GM12878 (cell line): ENCODE measurements at regions not wholly inside any gene's neighbourhood (a gene's known extent, or its start where the extent isn't known, plus 50 kb on each side); places are given as distances from the start of the nearest gene placed in this dataset.

Source experiments
- ATAC-seq: fragments of 200-7000 bp; cut with Tn5 transposase; 3 replicates; pipeline ENCODE4 v1.9.1; 2020; ENCODE audit warnings: mild to moderate bottlenecking, moderate library complexity
- BruUV-seq: library from RNA; stranded (reverse); fragments of 400-500 nt; replicated peaks from 2 replicates; lab custom pipeline; 2021; lab: Mats Ljungman, UMichigan
- CTCF ChIA-PET: fragments of 300-600 bp; sonication (Branson Sonifier 250); formaldehyde crosslinking; extraction: SDS; loops from one replicate; lab custom pipeline; 2021; ENCODE audit warnings: inconsistent platforms; lab: Yijun Ruan, JAX
- POLR2A ChIA-PET: fragments of 350-600 bp; formaldehyde crosslinking; extraction: SDS; loops from one replicate; lab custom pipeline; 2021; ENCODE audit warnings: inconsistent platforms; lab: Charles Lee
- RAD21 ChIA-PET: fragments of 300-600 bp; sonication (Branson Sonifier 250); formaldehyde crosslinking; loops from one replicate; lab custom pipeline; 2023; ENCODE audit warnings: antibody characterized with exemption; ENCODE audit not compliant: unreplicated experiment; lab: Charles Lee
- SMC1A ChIA-PET: fragments of 300-600 bp; sonication (Branson Sonifier 250); formaldehyde crosslinking; loops from one replicate; lab custom pipeline; 2023; ENCODE audit not compliant: unreplicated experiment, uncharacterized antibody; lab: Charles Lee
- DNase-seq: peaks from one replicate; pipeline ENCODE4 v3.0.0-alpha.2; 2011; ENCODE audit warnings: low read depth, low spot score
- FAIRE-seq: peaks from 3 replicates; lab custom pipeline; 2011; peaks lifted over from hg19 to GRCh38; lab: Jason Lieb, UNC
- H2AFZ ChIP-seq: 2 replicates; pipeline ENCODE4 v1.6.0; 2011; ENCODE audit warnings: low read depth, low read length, control low read depth; ENCODE audit not compliant: control insufficient read depth
- H3K27ac ChIP-seq: 2 replicates; pipeline ENCODE4 v1.5.1; 2011; ENCODE audit warnings: control low read depth; ENCODE audit not compliant: control insufficient read depth, insufficient read depth
- H3K27me3 ChIP-seq, 2 experiments: replicated peaks in 1 of 2; 2 replicates each; pipeline versions ENCODE4 v1.6.0 to v1.6.1; 2011; ENCODE audit warnings: low read length in 1 of 2; ENCODE audit not compliant: control insufficient read depth in 2 of 2, insufficient read depth in 2 of 2
- H3K36me3 ChIP-seq, 2 experiments: 2 replicates each; pipeline ENCODE4 v1.5.1; 2011; ENCODE audit warnings: low read length in 1 of 2; ENCODE audit not compliant: control insufficient read depth in 2 of 2, insufficient read depth in 2 of 2
- H3K4me1 ChIP-seq: 2 replicates; pipeline ENCODE4 v1.6.1; 2011; ENCODE audit warnings: mild to moderate bottlenecking, low read length, moderate library complexity, mixed read lengths; ENCODE audit not compliant: control insufficient read depth, insufficient read depth
- H3K4me2 ChIP-seq: 2 replicates; pipeline ENCODE4 v1.6.0; 2011; ENCODE audit warnings: control low read depth; ENCODE audit not compliant: control insufficient read depth, insufficient read depth
- H3K4me3 ChIP-seq: fragments of 200-600 bp; sonication (generic); 2 replicates; pipeline ENCODE4 v1.5.1; 2016
- H3K79me2 ChIP-seq: 2 replicates; pipeline ENCODE4 v1.6.0; 2011; ENCODE audit warnings: low read length; ENCODE audit not compliant: control insufficient read depth, insufficient read depth
- H3K9ac ChIP-seq: 2 replicates; pipeline ENCODE4 v1.8.0; 2011; ENCODE audit warnings: low read length, control low read depth, mixed read lengths; ENCODE audit not compliant: control insufficient read depth, insufficient read depth
- H3K9me3 ChIP-seq: replicated peaks from 3 replicates; pipeline ENCODE4 v1.5.1; 2011; ENCODE audit warnings: mild to moderate bottlenecking, low read length; ENCODE audit not compliant: control insufficient read depth, insufficient read depth
- H4K20me1 ChIP-seq: 2 replicates; pipeline ENCODE4 v1.6.0; 2011; ENCODE audit not compliant: control insufficient read depth, insufficient read depth
- ATF7 ChIP-seq: fragments of 450-650 bp; IDR thresholded peaks from 2 replicates; pipeline ENCODE4 v1.6.1; 2016; ENCODE audit warnings: low read depth, mild to moderate bottlenecking
- CTCF ChIP-seq, 3 experiments: IDR thresholded peaks in 2 of 3; conservative IDR thresholded peaks in 1 of 3; 2 replicates each; pipeline ENCODE4 v1.5.1; 2011; ENCODE audit warnings: low read depth in 3 of 3, low read length in 3 of 3, mild to moderate bottlenecking in 3 of 3, control low read depth in 2 of 3, moderate library complexity in 2 of 3, inconsistent platforms in 1 of 3, mixed read lengths in 1 of 3; ENCODE audit not compliant: control insufficient read depth in 2 of 3, insufficient read depth in 1 of 3; ENCODE audit errors: extremely low read depth in 1 of 3
- ETV6 ChIP-seq, 2 experiments: fragments of 450-650 bp in 1 of 2; IDR thresholded peaks in 1 of 2; conservative IDR thresholded peaks in 1 of 2; 2 replicates each; pipeline ENCODE4 v1.6.1; 2014; ENCODE audit warnings: antibody characterized with exemption in 1 of 2, borderline replicate concordance in 1 of 2, low read depth in 1 of 2, mild to moderate bottlenecking in 1 of 2, moderate library complexity in 1 of 2
- IKZF2 ChIP-seq, 2 experiments: fragments of 450-650 bp; IDR thresholded peaks; 2 replicates each; pipeline ENCODE4 v1.6.1; 2017; ENCODE audit warnings: mild to moderate bottlenecking in 2 of 2, moderate library complexity in 2 of 2
- MEF2A ChIP-seq: IDR thresholded peaks from 2 replicates; pipeline ENCODE4 v1.6.1; 2011; ENCODE audit warnings: low read depth, mild to moderate bottlenecking, low read length, moderate library complexity; ENCODE audit not compliant: insufficient read depth
- SP1 ChIP-seq: IDR thresholded peaks from one replicate; pipeline ENCODE4 v1.6.1; 2011; ENCODE audit warnings: low read depth, low read length
- SPI1 ChIP-seq: IDR thresholded peaks from 2 replicates; pipeline ENCODE4 v1.6.1; 2011; ENCODE audit warnings: low read depth, mild to moderate bottlenecking, low read length, moderate library complexity, borderline replicate concordance; ENCODE audit not compliant: insufficient read depth
- WGBS: methylation state at CpG from one replicate; pipeline ENCODE4 v1.1.6; 2016; ENCODE audit warnings: low lambda C conversion rate; ENCODE audit not compliant: insufficient replicate concordance, insufficient coverage; ENCODE audit errors: missing lambda C conversion rate; 5-methylcytosine and 5-hydroxymethylcytosine counted together
- in situ Hi-C: fragments of 300-500 bp; cut with MboI; formaldehyde crosslinking; loops from 9 replicates; pipeline ENCODE4 v1.14.3; 2018; ENCODE audit warnings: mixed read lengths
- intact Hi-C: fragments of 100-400 bp; cut with micrococcal nuclease; formaldehyde crosslinking; loops from one replicate; pipeline ENCODE4 v1.14.2; 2022; ENCODE audit not compliant: unreplicated experiment

- TF ChIP-seq SP1 = no peak
- TF ChIP-seq IKZF2 (IDR thresholded peaks at IDR 0.05) = no peak
These were observed 200.2 kb upstream of the TARS1 start (continued) for GRCh38 chr5:33240558-33240957.

- no peak overlapping the region for H3K4me2 ChIP-seq
- in situ Hi-C loops = no loop called here
- intact Hi-C loops = no loop called here
- DNase-seq (no peak), ATAC-seq (peak; percentile 48), FAIRE-seq (peak; percentile 7)
- no peaks in the 10 kb centered on the region for H4K20me1 ChIP-seq
- no peak overlapping the region for H2AFZ ChIP-seq
- no TSS peak for BruUV-seq
- H3K4me3 ChIP-seq = no peak overlapping the region
- H3K4me1 ChIP-seq = peaks cover 4% of the 10 kb centered on the region
- no peaks in the 10 kb centered on the region for H3K27me3 ChIP-seq
- ChIA-PET SMC1A (interaction anchor here (0.7 kb wide), 1 partner anchor 214 kb away, joined by 3 read pairs; no protein-coding TSS in a partner anchor), POLR2A (interaction anchor here (0.5 kb wide), 1 partner anchor 23 kb away, joined by 3 read pairs; no protein-coding TSS in a partner anchor), RAD21 (interaction anchor here (0.6 kb wide), 1 partner anchor 604 kb away, joined by 3 read pairs; no protein-coding TSS in a partner anchor), CTCF (no interaction called here)
- H3K9ac ChIP-seq = no peak overlapping the region
- no peak for TF ChIP-seq CTCF (IDR thresholded peaks at IDR 0.05 in 2 of 3, conservative IDR thresholded peaks at IDR 0.05 in 1 of 3; ENCODE audit: control insufficient read depth in 2 of 3, extremely low read depth in 1 of 3, insufficient read depth in 1 of 3, low read depth in 3 of 3, low read length in 3 of 3)
- TF ChIP-seq ATF7 = no peak
- peak in 1 of 2 experiments; percentile 49; a peak in 1 of 4 replicates for TF ChIP-seq ETV6 (conservative IDR thresholded peaks at IDR 0.05 in 1 of 2, IDR thresholded peaks at IDR 0.05 in 1 of 2; ENCODE audit: borderline replicate concordance in 1 of 2, low read depth in 1 of 2)
- TF ChIP-seq SPI1 = peak; percentile 72; the same call in 1 of the 2 replicates
- no peak for TF ChIP-seq MEF2A
- H3K9me3 ChIP-seq = no peaks in the 10 kb centered on the region; the same call in 2 of the 3 replicates
- H3K79me2 ChIP-seq = no peaks in the 10 kb centered on the region
- no peaks in the 10 kb centered on the region for H3K36me3 ChIP-seq
- no peak overlapping the region for H3K27ac ChIP-seq
- 0% methylated on average over 4 of the region's 4 CpGs for WGBS
These were observed 199.0 kb upstream of the TARS1 start for GRCh38 chr5:33241802-33242201.
